HG03159 (cell line): ENCODE measurements at regions not wholly inside any gene's neighbourhood (a gene's known extent, or its start where the extent isn't known, plus 50 kb on each side); places are given as distances from the start of the nearest gene placed in this dataset.
"Not testable (repeated sequence)": the region's sequence is repeated elsewhere in the genome, so short reads cannot be mapped to it uniquely, and the experiment has no call there.

Source experiments
- ATAC-seq: cut with Tn5 transposase; IDR thresholded peaks from one replicate; pipeline ENCODE4 v1.9.1; 2021; ENCODE audit warnings: mild to moderate bottlenecking, moderate library complexity; ENCODE audit not compliant: unreplicated experiment

- no peak for ATAC-seq
These were observed 1231.1 kb downstream of the CDH11 start for GRCh38 chr16:63890723-63891122.

- no peak for ATAC-seq
These were observed 1231.8 kb downstream of the CDH11 start for GRCh38 chr16:63890081-63890480.

GRCh38 chr16:63883091-63883490 lies 1238.8 kb downstream of the CDH11 start:
- ATAC-seq, result no peak

- no peak for ATAC-seq
These were observed 1239.3 kb downstream of the CDH11 start for GRCh38 chr16:63882576-63882975.

- no peak for ATAC-seq
These were observed 1240.9 kb downstream of the CDH11 start for GRCh38 chr16:63880948-63881347.

GRCh38 chr16:63877401-63877800 lies 1244.5 kb downstream of the CDH11 start:
- ATAC-seq, result no peak

- no peak for ATAC-seq
These were observed 1245.8 kb downstream of the CDH11 start for GRCh38 chr16:63876103-63876502.

GRCh38 chr16:63860700-63861099 lies 1261.2 kb downstream of the CDH11 start:
- ATAC-seq, result not testable (repeated sequence)

GRCh38 chr16:63856537-63856936 lies 1265.3 kb downstream of the CDH11 start:
- ATAC-seq, result no peak

GRCh38 chr16:63850979-63851378 lies 1270.9 kb downstream of the CDH11 start:
- no peak for ATAC-seq

GRCh38 chr16:63841271-63841670 lies 1280.6 kb downstream of the CDH11 start:
- no peak for ATAC-seq

- ATAC-seq, result no peak
These were observed 1291.8 kb downstream of the CDH11 start for GRCh38 chr16:63830061-63830460.

- ATAC-seq, result no peak
These were observed 1299.0 kb downstream of the CDH11 start for GRCh38 chr16:63822818-63823217.

- no peak for ATAC-seq
These were observed 1305.6 kb downstream of the CDH11 start for GRCh38 chr16:63816276-63816675.

GRCh38 chr16:63813862-63814261 lies 1308.0 kb downstream of the CDH11 start:
- ATAC-seq, result no peak

- ATAC-seq, result no peak
These were observed 1313.1 kb downstream of the CDH11 start for GRCh38 chr16:63808730-63809129.

GRCh38 chr16:63806794-63807506 lies 1314.9 kb downstream of the CDH11 start:
- no peak for ATAC-seq

- ATAC-seq, result no peak
These were observed 1317.7 kb downstream of the CDH11 start for GRCh38 chr16:63804126-63804525.

GRCh38 chr16:63789603-63790002 lies 1332.3 kb downstream of the CDH11 start:
- no peak for ATAC-seq

GRCh38 chr16:63787014-63787413 lies 1334.8 kb downstream of the CDH11 start:
- ATAC-seq, result no peak

- no peak for ATAC-seq
These were observed 1336.7 kb downstream of the CDH11 start for GRCh38 chr16:63785170-63785569.

- no peak for ATAC-seq
These were observed 1345.4 kb downstream of the CDH11 start for GRCh38 chr16:63776437-63776836.

- no peak for ATAC-seq
These were observed 1345.8 kb downstream of the CDH11 start for GRCh38 chr16:63776034-63776433.
